ENCODE measurements at regions not wholly inside any gene's neighbourhood (a gene's known extent, or its start where the extent isn't known, plus 50 kb on each side); places are given as distances from the start of the nearest gene placed in this dataset.

GRCh38 chr4:111562826-111563225 lies 582.4 kb upstream of the FAM241A start:
- TF ChIP-seq CTCF (IDR thresholded peaks at IDR 0.05), result no peak
- no peak for TF ChIP-seq POLR2A (IDR thresholded peaks at IDR 0.05)

All from right lobe of liver (tissue), 4 donors.